D721Med (cell line): ENCODE measurements at regions not wholly inside any gene's neighbourhood (a gene's known extent, or its start where the extent isn't known, plus 50 kb on each side); places are given as distances from the start of the nearest gene placed in this dataset.

Source experiments
- DNase-seq: peaks from one replicate; pipeline ENCODE4 v3.0.0; 2011; ENCODE audit warnings: low spot score; ENCODE audit not compliant: insufficient read length
- FAIRE-seq: peaks from 2 replicates; lab custom pipeline; 2011; peaks lifted over from hg19 to GRCh38; lab: Jason Lieb, UNC
- TF ChIP-seq, protein P1 (sequence below): IDR thresholded peaks from 2 replicates; pipeline ENCODE4 v1.5.1; 2012; ENCODE audit warnings: mild to moderate bottlenecking, control low read depth; ENCODE audit not compliant: insufficient read depth; ENCODE audit errors: missing control alignments

DNA sequence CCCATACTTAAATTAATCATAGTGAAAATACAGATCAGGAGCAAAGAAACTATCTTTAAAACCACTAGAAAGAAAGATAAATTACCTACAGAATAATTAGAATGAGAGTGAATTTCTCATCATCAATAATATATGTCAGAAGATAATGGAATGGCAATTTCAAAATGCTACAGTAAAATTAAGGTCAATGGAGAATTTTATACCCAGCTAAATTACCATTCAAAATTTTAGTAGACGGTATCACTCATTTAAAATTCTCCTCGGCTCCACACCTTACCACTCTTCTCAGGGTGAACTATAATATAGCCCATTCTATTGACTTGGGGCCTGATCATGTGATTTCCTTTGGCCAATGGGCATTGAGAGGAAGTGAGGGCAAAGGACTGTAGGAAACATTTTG, 192.5 kb upstream of the TCERG1L start:
- no peak for FAIRE-seq

DNA sequence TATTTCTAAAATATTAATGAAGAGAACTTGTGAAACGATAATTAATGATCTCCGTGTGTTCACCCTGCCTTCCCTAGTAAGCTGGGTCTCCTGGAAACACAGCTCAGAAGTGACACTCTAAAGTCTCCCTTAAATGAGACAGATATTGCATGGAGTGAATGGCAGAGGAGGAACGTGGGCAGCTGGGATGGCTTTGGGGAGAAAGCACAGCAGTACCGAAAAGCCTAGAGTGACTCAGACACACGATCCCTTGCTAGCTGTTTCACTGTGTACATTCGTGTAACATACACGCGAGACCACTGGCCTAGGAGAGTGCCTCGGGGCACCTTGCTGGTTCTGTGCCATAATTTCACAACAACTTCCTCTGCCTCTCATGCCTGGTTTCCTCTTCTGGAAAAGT, 199.9 kb upstream of the TCERG1L start:
- DNase-seq (no peak), FAIRE-seq (no peak)
- TF ChIP-seq, protein P1, sequence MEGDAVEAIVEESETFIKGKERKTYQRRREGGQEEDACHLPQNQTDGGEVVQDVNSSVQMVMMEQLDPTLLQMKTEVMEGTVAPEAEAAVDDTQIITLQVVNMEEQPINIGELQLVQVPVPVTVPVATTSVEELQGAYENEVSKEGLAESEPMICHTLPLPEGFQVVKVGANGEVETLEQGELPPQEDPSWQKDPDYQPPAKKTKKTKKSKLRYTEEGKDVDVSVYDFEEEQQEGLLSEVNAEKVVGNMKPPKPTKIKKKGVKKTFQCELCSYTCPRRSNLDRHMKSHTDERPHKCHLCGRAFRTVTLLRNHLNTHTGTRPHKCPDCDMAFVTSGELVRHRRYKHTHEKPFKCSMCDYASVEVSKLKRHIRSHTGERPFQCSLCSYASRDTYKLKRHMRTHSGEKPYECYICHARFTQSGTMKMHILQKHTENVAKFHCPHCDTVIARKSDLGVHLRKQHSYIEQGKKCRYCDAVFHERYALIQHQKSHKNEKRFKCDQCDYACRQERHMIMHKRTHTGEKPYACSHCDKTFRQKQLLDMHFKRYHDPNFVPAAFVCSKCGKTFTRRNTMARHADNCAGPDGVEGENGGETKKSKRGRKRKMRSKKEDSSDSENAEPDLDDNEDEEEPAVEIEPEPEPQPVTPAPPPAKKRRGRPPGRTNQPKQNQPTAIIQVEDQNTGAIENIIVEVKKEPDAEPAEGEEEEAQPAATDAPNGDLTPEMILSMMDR: no peak

More for the DNA sequence above, 192.5 kb upstream of the TCERG1L start:
- no peak for DNase-seq
- TF ChIP-seq, protein P1: no peak

DNA sequence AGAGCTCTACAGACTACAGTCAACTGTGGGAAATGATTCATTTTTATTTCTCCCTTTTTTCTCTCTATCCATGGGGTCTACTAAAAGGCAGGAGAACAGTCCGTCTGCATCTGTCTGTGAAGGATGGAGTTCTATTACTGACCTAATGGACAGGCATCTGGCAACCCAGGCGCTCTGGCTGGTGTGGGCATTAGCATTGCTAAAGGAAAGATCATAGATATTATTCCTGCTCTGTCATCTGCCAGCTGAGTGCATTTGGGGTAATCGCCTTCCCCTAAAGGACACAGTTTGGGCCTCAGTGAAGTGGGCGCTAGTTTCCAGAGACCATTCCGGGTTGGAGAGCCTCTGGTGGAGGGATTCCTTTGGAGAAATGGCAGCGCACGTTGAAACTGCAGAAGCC, 201.3 kb upstream of the TCERG1L start:
- TF ChIP-seq, protein P1: no peak
- DNase-seq (no peak), FAIRE-seq (no peak)

DNA sequence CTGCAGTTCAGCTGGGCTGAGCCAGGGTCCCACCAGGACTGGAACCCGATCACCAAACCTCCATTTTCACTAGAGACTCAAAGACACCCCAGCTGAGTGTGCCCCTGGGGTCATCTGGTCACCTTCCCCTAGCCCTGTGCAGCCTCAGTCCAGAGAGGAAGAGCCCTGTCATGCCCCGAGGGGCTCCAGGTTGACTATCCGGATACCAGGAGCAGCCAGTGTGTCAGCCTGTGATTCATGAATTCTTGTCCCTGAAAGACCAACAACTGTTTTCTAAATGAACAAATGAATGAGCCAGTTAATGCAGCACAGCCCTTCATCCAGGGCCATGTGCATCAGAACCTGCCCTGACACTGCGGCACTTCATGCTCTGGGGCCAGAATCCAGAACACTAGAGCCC, 201.9 kb upstream of the TCERG1L start:
- FAIRE-seq (no peak), DNase-seq (no peak)
- TF ChIP-seq, protein P1: no peak

DNA sequence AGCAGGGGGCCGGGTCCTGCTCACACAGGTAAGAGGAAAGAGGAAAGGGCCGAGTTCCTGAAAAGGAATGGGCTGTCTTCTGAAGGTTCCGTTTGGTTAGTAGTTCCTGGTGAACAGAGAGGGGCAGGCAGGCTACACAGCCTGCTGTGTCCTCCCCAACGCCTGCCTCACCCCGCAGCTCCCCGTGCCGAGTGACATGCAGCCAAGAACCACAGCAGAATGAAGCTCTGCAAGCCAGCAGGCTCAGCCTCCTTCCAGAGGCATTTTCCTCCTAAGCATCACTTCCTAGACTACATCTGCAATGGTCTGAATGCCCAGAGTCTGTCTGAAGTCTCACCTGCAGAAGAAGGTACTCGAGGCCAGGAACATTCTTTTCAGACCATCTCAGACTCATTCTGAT, 202.4 kb upstream of the TCERG1L start:
- DNase-seq (no peak), FAIRE-seq (no peak)
- TF ChIP-seq, protein P1: no peak

DNA sequence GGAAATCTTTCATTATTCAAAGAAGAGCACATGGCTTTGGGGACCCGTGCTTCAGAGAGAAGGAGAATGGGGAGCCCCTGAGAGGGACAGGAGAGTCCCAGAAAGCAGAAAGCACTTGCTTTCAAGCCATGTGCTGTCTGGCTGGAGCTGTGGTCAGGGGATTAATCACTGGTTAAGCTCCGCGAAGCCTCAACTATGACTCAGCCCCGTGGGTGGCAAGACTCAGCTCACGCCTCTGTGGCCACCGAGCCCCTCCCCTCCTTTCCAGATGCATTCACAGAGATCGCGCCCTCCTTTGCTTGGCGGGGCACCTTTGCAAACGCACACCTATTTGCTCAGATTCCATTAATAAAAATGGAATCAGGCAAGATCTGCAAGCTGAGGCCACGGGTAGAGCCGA, 202.9 kb upstream of the TCERG1L start:
- no peak for FAIRE-seq
- DNase-seq: no peak
- TF ChIP-seq, protein P1: no peak

DNA sequence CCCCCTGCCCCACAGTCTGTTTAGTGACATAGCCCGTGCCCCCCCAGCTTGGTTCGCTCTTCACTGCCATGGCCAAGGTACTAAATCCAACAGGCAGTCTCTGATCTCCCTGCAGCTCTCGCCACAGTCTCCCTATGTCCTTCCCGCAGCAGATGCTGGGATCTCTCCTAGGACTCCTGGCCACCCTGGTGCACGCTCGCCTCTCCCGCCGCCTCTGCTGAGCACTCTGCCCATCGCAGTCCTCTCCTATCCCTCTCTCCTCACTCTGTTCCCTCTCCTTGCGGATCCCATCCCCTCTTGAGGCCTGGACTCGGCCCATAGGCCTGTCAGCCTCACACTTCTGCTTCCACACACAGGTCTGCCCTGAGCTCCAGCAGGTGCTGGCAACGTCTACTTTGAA, 204.8 kb upstream of the TCERG1L start:
- DNase-seq: no peak
- TF ChIP-seq, protein P1: no peak
- FAIRE-seq: no peak
